DND-41 (cell line): ENCODE measurements at regions not wholly inside any gene's neighbourhood (a gene's known extent, or its start where the extent isn't known, plus 50 kb on each side); places are given as distances from the start of the nearest gene placed in this dataset.

ENCODE experiments used
- CTCF ChIP-seq: IDR thresholded peaks from 2 replicates; pipeline ENCODE4 v1.5.1; 2012; ENCODE audit warnings: borderline replicate concordance, low read length, moderate library complexity, mild to moderate bottlenecking; ENCODE audit not compliant: poor library complexity, severe bottlenecking; ENCODE audit errors: extremely low read depth
- EZH2 ChIP-seq: IDR thresholded peaks from 3 replicates; pipeline ENCODE4 v1.6.1; 2012; ENCODE audit warnings: borderline replicate concordance, low read depth, mild to moderate bottlenecking, moderate library complexity, low read length, inconsistent platforms; ENCODE audit not compliant: severe bottlenecking

GRCh38 chr11:13110145-13110544 is 101.0 kb downstream of the RASSF10 start:
- no peak for TF ChIP-seq CTCF
- no peak for TF ChIP-seq EZH2
